ENCODE measurements at regions not wholly inside any gene's neighbourhood (a gene's known extent, or its start where the extent isn't known, plus 50 kb on each side); places are given as distances from the start of the nearest gene placed in this dataset.

GRCh38 chr13:108005231-108005630 lies 210.1 kb downstream of the LIG4 start:
- TF ChIP-seq EZH2 (IDR thresholded peaks at IDR 0.05; ENCODE audit: low read depth) (no peak), CTCF (conservative IDR thresholded peaks at IDR 0.05) (no peak)
- Histone ChIP-seq H3K4me3 (no peak overlapping the region), H3K9me2 (ENCODE audit: insufficient read depth) (no peaks in the 10 kb centered on the region; the same call in 1 of the 2 replicates), H3K79me2 (ENCODE audit: low read depth) (no peaks in the 10 kb centered on the region), H4K20me1 (ENCODE audit: insufficient read depth) (no peaks in the 10 kb centered on the region), H3K4me2 (no peak overlapping the region), H3K27ac (no peak overlapping the region), H3F3A (ENCODE audit: insufficient read depth, low read depth) (no peaks in the 10 kb centered on the region), H3K27me3 (ENCODE audit: insufficient read depth, low read depth) (no peaks in the 10 kb centered on the region), H3K36me3 (ENCODE audit: low read depth) (no peaks in the 10 kb centered on the region), H3K4me1 (replicated peaks; ENCODE audit: insufficient read depth) (peaks cover 8% of the 10 kb centered on the region), H2AFZ (no peak overlapping the region), H3K9me3 (ENCODE audit: insufficient read depth, low read depth) (no peaks in the 10 kb centered on the region)
- BruUV-seq (replicated peaks) = no TSS peak
- intact Hi-C loops (cut with micrococcal nuclease; ENCODE audit: unreplicated experiment) = no loop called here
- ChIA-PET CTCF (no interaction called here), POLR2A (ENCODE audit: unreplicated experiment) (no interaction called here)
- no peak for DNase-seq

GRCh38 chr13:108003626-108004025 lies 211.7 kb downstream of the LIG4 start:
- CTCF ChIA-PET = no interaction called here
- H2AFZ ChIP-seq = no peak overlapping the region
- DNase-seq = peak; percentile 67 to 76

GRCh38 chr13:108000998-108001397 lies 214.3 kb downstream of the LIG4 start:
- H3K4me3 ChIP-seq = no peak overlapping the region
- H4K20me1 ChIP-seq (ENCODE audit: insufficient read depth) = no peaks in the 10 kb centered on the region
- ChIA-PET CTCF (no interaction called here), POLR2A (ENCODE audit: unreplicated experiment) (no interaction called here)
- no peak overlapping the region for H3K4me2 ChIP-seq
- intact Hi-C loops (cut with micrococcal nuclease; ENCODE audit: unreplicated experiment) = no loop called here
- peaks cover 8% of the 10 kb centered on the region for H3K4me1 ChIP-seq (replicated peaks; ENCODE audit: insufficient read depth)
- no TSS peak for BruUV-seq (replicated peaks)
- no peaks in the 10 kb centered on the region for H3K79me2 ChIP-seq (ENCODE audit: low read depth)
- peaks cover 3% of the 10 kb centered on the region; the same call in 1 of the 2 replicates for H3K9me3 ChIP-seq (ENCODE audit: insufficient read depth, low read depth)
- H3K36me3 ChIP-seq (ENCODE audit: low read depth) = no peaks in the 10 kb centered on the region
- DNase-seq = no peak
- H3K27ac ChIP-seq = no peak overlapping the region
- H3K9me2 ChIP-seq (ENCODE audit: insufficient read depth) = no peaks in the 10 kb centered on the region
- no peak for TF ChIP-seq EZH2 (IDR thresholded peaks at IDR 0.05; ENCODE audit: low read depth)
- TF ChIP-seq CTCF (conservative IDR thresholded peaks at IDR 0.05) = no peak
- H2AFZ ChIP-seq = no peak overlapping the region
- H3F3A ChIP-seq (ENCODE audit: insufficient read depth, low read depth) = no peaks in the 10 kb centered on the region
- H3K27me3 ChIP-seq (ENCODE audit: insufficient read depth, low read depth) = no peaks in the 10 kb centered on the region

More at GRCh38 chr13:108003626-108004025, 211.7 kb downstream of the LIG4 start:
- Histone ChIP-seq H3K36me3 (ENCODE audit: low read depth) (no peaks in the 10 kb centered on the region), H3K9me2 (ENCODE audit: insufficient read depth) (no peaks in the 10 kb centered on the region), H3K4me1 (replicated peaks; ENCODE audit: insufficient read depth) (peaks cover 8% of the 10 kb centered on the region), H3F3A (ENCODE audit: insufficient read depth, low read depth) (no peaks in the 10 kb centered on the region), H3K4me3 (no peak overlapping the region), H3K79me2 (ENCODE audit: low read depth) (no peaks in the 10 kb centered on the region), H3K27me3 (ENCODE audit: insufficient read depth, low read depth) (no peaks in the 10 kb centered on the region), H3K27ac (no peak overlapping the region), H4K20me1 (ENCODE audit: insufficient read depth) (no peaks in the 10 kb centered on the region), H3K4me2 (peak overlapping the region; percentile 7; the same call in 1 of the 2 replicates), H3K9me3 (ENCODE audit: insufficient read depth, low read depth) (peaks cover 3% of the 10 kb centered on the region; the same call in 1 of the 2 replicates)
- no peak for TF ChIP-seq EZH2 (IDR thresholded peaks at IDR 0.05; ENCODE audit: low read depth)
- no peak for TF ChIP-seq CTCF (conservative IDR thresholded peaks at IDR 0.05)
- POLR2A ChIA-PET (ENCODE audit: unreplicated experiment) = no interaction called here
- intact Hi-C loops (cut with micrococcal nuclease; ENCODE audit: unreplicated experiment) = no loop called here
- BruUV-seq (replicated peaks) = no TSS peak
